Tibial nerve (tissue), 4 donors: ENCODE measurements at regions not wholly inside any gene's neighbourhood (a gene's known extent, or its start where the extent isn't known, plus 50 kb on each side); places are given as distances from the start of the nearest gene placed in this dataset.

ENCODE experiments used
- DNase-seq, 2 donors: peaks; one replicate each; pipeline ENCODE4 v3.0.0-alpha.2; 2019; ENCODE audit warnings: low spot score in 2 of 2
- H3K27ac ChIP-seq, 4 donors: fragments of 200-600 bp; sonication (generic) in 3 of 4; one replicate each; pipeline ENCODE4 v1.5.1; 2017 to 2019; ENCODE audit warnings: mild to moderate bottlenecking in 1 of 4
- H3K27me3 ChIP-seq, 2 donors: fragments of 200-600 bp; sonication (generic) in 1 of 2; one replicate each; pipeline versions ENCODE4 v1.5.1 to v1.6.0; 2017 to 2019
- H3K36me3 ChIP-seq, 3 donors: fragments of 200-600 bp; sonication (generic); one replicate each; pipeline ENCODE4 v1.5.1; 2018 to 2019
- H3K4me1 ChIP-seq, 4 donors: fragments of 200-600 bp; sonication (generic) in 3 of 4; one replicate each; pipeline ENCODE4 v1.5.1; 2017 to 2019
- H3K4me3 ChIP-seq, 4 donors: fragments of 200-600 bp; sonication (generic) in 3 of 4; one replicate each; pipeline ENCODE4 v1.5.1; 2017 to 2019; ENCODE audit warnings: mild to moderate bottlenecking in 1 of 4, moderate library complexity in 1 of 4
- H3K9me3 ChIP-seq, 4 donors: fragments of 200-600 bp; sonication (generic) in 3 of 4; one replicate each; pipeline ENCODE4 v1.5.1; 2017 to 2019
- EP300 ChIP-seq, 2 donors: sonication (generic); formaldehyde crosslinking; IDR thresholded peaks; one replicate each; pipeline ENCODE4 v1.6.1; 2017; ENCODE audit warnings: antibody characterized with exemption in 2 of 2, mild to moderate bottlenecking in 1 of 2
- POLR2A ChIP-seq, 2 donors: fragments of 450-650 bp; IDR thresholded peaks; one replicate each; pipeline ENCODE4 v1.6.1; 2017; ENCODE audit warnings: antibody characterized with exemption in 2 of 2, mild to moderate bottlenecking in 2 of 2, moderate library complexity in 2 of 2
- WGBS, 2 donors: methylation state at CpG; one replicate each; pipeline ENCODE4 v1.1.5; 2018; 5-methylcytosine and 5-hydroxymethylcytosine counted together
- TF ChIP-seq, protein P1 (sequence below), 5 experiments: fragments of 200-600 bp in 3 of 5; fragments of 450-650 bp in 2 of 5; sonication (generic) in 3 of 5; IDR thresholded peaks; one replicate each; pipeline ENCODE4 v1.5.1; 2016 to 2019; ENCODE audit warnings: antibody characterized with exemption in 5 of 5, mild to moderate bottlenecking in 3 of 5, moderate library complexity in 2 of 5

DNA sequence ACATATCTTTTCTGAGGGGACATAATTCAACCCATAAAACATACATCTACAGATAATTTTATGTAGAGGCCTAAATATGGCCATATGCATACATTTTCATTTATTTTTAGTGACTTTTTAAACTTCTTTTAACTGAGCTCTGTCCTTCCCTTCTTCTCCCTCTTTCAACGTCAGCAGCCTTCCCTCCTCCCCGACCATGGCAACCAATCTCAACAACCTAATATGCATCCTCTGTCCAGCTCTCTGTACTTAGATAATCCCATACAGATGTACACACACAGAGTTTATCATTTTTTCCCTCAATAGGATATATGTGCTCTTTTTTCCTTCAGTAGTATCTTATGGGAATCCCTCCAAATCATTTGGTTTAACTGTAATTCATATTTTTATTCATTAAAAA lies 94.3 kb downstream of the CCDC71L start:
- Histone ChIP-seq H3K36me3 (no peaks in the 10 kb centered on the region), H3K27me3 (no peaks in the 10 kb centered on the region), H3K4me3 (no peak overlapping the region), H3K9me3 (no peaks in the 10 kb centered on the region), H3K27ac (no peak overlapping the region), H3K4me1 (peaks cover 0 to 11% (median 0%) of the 10 kb centered on the region in 4 donors)
- WGBS, 2 donors: 48 to 62% methylated on average over 2 of the region's 2 CpGs
- TF ChIP-seq POLR2A (IDR thresholded peaks at IDR 0.05) (no peak), EP300 (IDR thresholded peaks at IDR 0.05) (no peak)
- TF ChIP-seq, protein P1, sequence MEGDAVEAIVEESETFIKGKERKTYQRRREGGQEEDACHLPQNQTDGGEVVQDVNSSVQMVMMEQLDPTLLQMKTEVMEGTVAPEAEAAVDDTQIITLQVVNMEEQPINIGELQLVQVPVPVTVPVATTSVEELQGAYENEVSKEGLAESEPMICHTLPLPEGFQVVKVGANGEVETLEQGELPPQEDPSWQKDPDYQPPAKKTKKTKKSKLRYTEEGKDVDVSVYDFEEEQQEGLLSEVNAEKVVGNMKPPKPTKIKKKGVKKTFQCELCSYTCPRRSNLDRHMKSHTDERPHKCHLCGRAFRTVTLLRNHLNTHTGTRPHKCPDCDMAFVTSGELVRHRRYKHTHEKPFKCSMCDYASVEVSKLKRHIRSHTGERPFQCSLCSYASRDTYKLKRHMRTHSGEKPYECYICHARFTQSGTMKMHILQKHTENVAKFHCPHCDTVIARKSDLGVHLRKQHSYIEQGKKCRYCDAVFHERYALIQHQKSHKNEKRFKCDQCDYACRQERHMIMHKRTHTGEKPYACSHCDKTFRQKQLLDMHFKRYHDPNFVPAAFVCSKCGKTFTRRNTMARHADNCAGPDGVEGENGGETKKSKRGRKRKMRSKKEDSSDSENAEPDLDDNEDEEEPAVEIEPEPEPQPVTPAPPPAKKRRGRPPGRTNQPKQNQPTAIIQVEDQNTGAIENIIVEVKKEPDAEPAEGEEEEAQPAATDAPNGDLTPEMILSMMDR (IDR thresholded peaks at IDR 0.05): no peak
- no peak for DNase-seq

DNA sequence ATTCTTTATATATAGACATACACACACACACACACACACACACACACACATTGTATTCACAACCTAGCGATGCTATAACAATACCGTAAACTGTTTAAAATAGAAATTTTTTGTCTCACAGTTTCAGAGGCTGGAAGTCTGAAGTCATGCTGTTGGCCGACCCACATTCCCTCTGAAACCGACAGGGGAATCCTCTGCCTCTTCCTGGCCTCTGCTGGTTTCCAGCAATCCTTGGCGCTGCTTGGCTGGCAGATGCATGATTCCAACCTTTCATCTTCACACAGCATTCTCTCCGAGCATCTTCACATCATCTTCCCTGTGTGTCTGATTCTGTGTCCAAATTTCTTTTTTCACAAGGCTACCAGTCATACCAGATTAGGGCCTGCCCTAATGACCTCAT lies 94.8 kb downstream of the CCDC71L start:
- no peak for DNase-seq
- 58 to 62% methylated on average over 6 of the region's 6 CpGs for WGBS, 2 donors
- H3K4me3 ChIP-seq: no peak overlapping the region

DNA sequence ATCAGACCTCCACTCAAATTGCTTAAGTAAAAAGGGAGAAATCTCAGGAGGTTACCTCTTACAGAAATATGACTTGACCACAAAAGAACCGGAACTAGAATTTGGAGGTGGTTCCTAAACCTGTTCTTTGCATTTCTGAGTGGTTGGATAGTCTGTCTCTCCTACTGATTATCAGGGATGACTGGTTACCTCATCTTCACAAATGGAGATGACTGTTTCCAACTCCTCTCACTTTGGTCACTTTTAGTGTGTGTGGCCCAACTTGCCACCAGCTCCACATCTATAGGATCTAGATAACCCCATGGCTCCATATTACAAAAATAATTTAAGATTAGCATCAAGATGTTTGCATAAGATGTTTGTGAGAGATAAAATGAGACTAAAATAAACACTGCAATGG lies 95.5 kb downstream of the CCDC71L start:
- Histone ChIP-seq H3K9me3 (no peaks in the 10 kb centered on the region), H3K4me3 (no peak overlapping the region), H3K36me3 (no peaks in the 10 kb centered on the region), H3K27me3 (no peaks in the 10 kb centered on the region), H3K4me1 (peaks cover 0 to 11% (median 0%) of the 10 kb centered on the region in 4 donors), H3K27ac (no peak overlapping the region)
- TF ChIP-seq POLR2A (IDR thresholded peaks at IDR 0.05) (no peak), EP300 (IDR thresholded peaks at IDR 0.05) (no peak)
- TF ChIP-seq, protein P1 (IDR thresholded peaks at IDR 0.05): no peak
- no peak for DNase-seq
- WGBS, 2 donors: 93 to 95% methylated on average over 1 of the region's 1 CpG

More for the DNA sequence above, 94.8 kb downstream of the CCDC71L start:
- Histone ChIP-seq H3K9me3 (no peaks in the 10 kb centered on the region), H3K36me3 (no peaks in the 10 kb centered on the region), H3K27ac (no peak overlapping the region), H3K4me1 (peaks cover 0 to 11% (median 0%) of the 10 kb centered on the region in 4 donors), H3K27me3 (no peaks in the 10 kb centered on the region)
- no peak for TF ChIP-seq POLR2A (IDR thresholded peaks at IDR 0.05)

DNA sequence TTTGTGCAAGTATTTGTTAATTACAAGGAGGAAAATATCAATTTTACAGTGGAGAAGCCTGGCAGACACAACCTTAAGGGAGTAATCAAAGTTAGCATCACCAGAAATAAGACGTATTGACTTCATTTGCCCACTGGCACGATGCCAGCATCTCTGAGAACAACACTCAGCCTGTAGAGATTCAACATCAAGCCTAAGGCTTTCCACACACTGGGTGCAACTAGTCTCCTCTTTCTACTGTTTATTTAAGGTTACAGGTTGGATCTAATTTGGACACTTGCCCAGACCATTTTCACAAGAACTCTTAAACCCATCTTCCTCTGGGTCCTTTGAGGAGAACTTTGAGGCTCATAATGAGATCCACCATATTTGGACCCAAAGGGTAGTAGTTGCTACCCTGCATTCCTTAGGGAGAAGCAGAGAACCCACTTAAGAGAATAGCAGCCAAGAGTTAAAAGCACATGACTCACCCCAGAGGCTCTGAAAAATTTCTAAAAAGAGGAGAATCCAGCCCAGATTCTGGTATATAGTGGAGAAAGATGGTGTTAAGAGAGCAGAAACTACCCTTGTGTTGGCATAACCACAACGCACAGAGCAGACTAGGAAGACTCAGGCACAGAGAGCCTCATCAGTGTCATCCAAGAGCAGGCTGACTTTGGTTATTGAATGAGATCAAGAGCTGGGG lies 97.3 kb downstream of the CCDC71L start:
- Histone ChIP-seq H3K27me3 (no peaks in the 10 kb centered on the region), H3K4me3 (no peak overlapping the region), H3K36me3 (no peaks in the 10 kb centered on the region), H3K27ac (no peak overlapping the region), H3K9me3 (peaks cover 0 to 2% (median 0%) of the 10 kb centered on the region in 4 donors), H3K4me1 (peaks cover 0 to 5% (median 0%) of the 10 kb centered on the region in 4 donors)
- WGBS, 2 donors: 62 to 64% methylated on average over 3 of the region's 3 CpGs
- no peak for TF ChIP-seq POLR2A (IDR thresholded peaks at IDR 0.05)
- TF ChIP-seq, protein P1 (IDR thresholded peaks at IDR 0.05): no peak
- TF ChIP-seq EP300 (IDR thresholded peaks at IDR 0.05): no peak
- no peak for DNase-seq

DNA sequence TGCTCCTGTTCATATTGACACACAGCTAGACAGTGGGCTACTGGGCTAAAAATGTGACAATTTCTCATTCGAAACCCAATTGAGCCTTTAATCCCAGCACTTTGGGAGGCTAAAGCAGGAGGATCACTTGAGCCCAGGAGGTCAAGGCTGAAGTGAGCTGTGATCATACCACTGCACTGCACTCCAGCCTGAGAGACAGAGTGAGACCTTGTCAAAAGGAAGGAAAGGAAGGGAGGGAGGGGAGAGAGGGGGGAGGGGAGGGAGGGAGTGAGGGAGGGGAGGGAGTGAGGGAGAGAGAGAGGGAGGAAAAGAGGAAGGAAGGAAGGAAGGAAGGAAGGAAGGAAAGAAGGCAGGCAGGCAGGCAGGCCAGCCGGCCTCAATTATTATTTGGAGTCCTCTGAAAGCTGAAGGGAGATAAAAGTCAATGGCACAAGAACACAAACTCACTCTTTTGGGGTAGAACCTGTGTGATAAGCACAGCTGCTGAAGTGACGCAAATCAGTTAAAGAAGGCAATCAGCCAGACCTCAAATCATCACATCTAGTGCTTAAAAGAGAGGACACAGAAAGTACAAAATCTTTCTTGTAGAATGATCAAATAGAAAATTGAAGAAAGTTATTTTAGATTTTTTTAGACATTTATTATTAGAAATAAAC lies 98.1 kb downstream of the CCDC71L start:
- no peak for DNase-seq
- Histone ChIP-seq H3K4me1 (no peaks in the 10 kb centered on the region), H3K27me3 (no peaks in the 10 kb centered on the region), H3K36me3 (no peaks in the 10 kb centered on the region), H3K9me3 (peaks cover 0 to 4% (median 0%) of the 10 kb centered on the region in 4 donors), H3K27ac (no peak overlapping the region), H3K4me3 (no peak overlapping the region)
- WGBS, 2 donors: 83 to 85% methylated on average over 3 of the region's 3 CpGs
- TF ChIP-seq EP300 (IDR thresholded peaks at IDR 0.05): no peak
- no peak for TF ChIP-seq POLR2A (IDR thresholded peaks at IDR 0.05)
- TF ChIP-seq, protein P1 (IDR thresholded peaks at IDR 0.05): no peak
